NCI-H1436 treated with DMSO at 0.1 percent for 48 hours (cell line): ENCODE measurements at regions not wholly inside any gene's neighbourhood (a gene's known extent, or its start where the extent isn't known, plus 50 kb on each side); places are given as distances from the start of the nearest gene placed in this dataset.

ENCODE experiments used
- DNase-seq: peaks from one replicate; lab custom pipeline; 2025; lab: John Stamatoyannopoulos, UW

- DNase-seq = no peak
Observed at GRCh38 chr12:104858611-104859543, 99.2 kb downstream of the SLC41A2 start.

GRCh38 chr12:104856531-104856930, 101.6 kb downstream of the SLC41A2 start:
- no peak for DNase-seq

DNA sequence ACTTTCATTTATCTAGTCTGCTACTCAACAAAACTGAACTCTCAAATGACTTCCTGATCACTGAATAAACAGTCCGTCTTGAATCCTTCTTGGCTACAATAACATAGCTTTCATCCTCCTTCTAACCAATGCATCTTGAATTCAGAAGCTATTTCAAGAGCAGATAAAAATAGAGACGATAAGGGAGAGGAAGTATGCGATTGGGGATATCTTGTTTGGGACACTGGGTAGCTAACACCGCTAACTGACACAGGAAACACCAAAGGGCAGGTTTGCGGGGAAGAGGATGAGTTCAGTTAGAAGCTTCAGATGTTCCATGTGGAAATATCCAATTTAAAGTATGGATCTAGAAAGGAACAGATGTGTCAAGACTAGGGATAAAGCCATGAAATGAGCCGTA, 102.5 kb downstream of the SLC41A2 start:
- DNase-seq = no peak

DNA sequence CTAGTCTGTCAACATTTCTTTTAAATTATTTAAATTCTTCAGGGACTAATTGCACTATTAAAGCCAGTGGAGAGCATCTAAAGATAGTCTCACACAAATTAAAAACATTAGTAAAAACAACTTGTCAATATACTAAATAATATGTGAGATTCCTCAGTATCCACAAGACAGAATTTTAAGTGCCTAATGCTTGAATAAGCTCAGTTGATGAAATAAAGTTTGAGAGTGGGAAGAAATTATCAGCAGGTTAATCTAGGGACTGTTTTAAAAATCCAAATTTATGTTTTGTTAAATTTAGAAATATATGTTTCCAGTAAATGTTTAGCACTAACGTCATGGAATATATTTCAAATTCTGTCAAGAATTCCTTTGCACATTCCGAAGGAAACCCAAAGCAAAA, 105.2 kb downstream of the SLC41A2 start:
- no peak for DNase-seq

GRCh38 chr12:104852102-104852501, 106.0 kb downstream of the SLC41A2 start:
- no peak for DNase-seq

- DNase-seq = no peak
Observed at GRCh38 chr12:104850781-104851180, 107.3 kb downstream of the SLC41A2 start.

DNA sequence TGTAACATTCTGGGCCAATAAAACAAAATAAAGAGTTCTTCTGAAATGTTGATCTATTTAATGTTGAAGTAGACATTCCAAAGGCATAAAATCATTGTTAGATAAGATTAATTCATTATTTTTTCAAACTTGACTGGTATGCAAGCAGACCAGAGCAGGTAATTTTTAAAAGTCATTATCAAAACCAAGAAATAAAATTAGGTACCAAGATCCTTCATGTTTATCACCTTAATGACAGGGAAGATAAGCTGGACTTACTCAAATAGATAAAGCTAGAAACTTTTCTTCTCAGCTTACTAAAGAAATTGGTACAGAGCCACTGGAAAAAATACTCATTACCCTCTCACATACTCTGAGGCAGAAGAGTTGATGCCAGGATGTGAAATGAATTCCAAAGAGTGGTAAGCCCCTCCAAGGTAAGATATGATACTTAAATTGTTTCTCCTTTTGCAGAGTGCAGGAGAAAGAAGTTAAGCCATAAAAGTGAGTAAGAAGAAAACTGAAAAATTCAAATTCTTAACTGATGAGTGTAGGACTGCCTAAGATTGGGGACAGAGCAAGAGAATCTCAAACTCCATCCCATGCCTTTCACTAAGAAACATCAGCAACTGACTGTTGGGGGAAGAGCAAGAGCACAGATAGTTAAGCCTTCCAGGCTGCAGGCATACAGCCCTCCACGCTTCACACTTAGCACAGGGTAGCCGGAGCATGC, 111.9 kb downstream of the SLC41A2 start:
- no peak for DNase-seq

DNA sequence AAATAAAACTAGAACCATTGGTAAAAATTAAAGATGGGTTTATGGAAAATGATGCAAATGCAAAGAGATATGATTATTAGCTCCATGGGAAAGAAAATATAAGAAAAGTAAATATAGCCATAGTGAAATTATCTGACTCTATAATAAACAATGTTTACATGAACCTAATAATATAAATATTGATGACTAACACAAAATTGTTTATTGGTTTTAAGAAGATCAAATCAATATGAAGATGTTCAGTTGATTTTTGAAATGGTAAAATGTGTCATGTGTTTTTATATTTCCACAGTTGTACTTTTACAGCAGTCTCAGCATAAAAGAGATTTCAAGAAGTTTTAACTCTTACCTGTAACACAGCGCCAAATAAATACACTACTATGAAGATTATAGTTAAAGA, 114.0 kb downstream of the SLC41A2 start:
- DNase-seq = no peak

- no peak for DNase-seq
Observed at GRCh38 chr12:104840262-104840661, 117.8 kb downstream of the SLC41A2 start.

- no peak for DNase-seq
Observed at GRCh38 chr12:104835317-104835716, 122.8 kb downstream of the SLC41A2 start.

DNA sequence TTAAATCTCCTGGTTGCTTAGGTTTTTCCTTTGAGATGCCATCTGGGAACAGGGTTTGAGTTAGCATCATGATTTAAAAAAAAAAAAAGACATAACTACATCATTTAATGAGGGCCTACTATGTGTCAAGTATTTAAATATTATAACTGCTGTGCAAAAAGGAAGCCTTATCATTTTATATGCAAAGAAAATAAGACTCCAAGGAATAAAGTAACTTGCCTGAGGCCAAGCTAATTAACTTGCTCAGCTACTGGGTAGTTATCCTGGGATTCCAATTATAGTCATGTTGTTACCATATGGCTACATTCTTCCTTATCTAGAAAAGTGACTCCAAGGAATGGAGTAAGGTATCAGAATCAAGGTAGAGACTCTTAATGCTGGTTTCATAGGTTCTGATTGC, 123.5 kb downstream of the SLC41A2 start:
- no peak for DNase-seq

DNA sequence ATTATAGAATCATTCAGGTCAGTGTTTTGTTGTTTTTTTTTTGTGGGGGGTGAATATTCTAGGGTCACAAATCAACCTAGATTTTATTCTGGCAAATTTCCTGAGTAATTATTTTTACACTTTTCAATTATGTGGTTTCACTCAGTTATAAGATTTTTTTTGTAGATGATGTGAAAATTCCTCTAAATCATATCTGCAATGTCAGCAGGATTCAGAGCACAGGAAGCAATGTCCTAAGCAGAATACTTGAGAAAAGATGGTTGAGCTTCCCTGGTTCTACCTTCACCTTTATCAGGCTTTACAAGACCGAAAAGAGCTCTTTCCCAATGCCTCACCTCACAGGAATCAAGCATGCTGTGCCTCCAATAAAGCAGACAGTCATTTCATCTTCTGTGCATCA, 124.3 kb downstream of the SLC41A2 start:
- no peak for DNase-seq

DNA sequence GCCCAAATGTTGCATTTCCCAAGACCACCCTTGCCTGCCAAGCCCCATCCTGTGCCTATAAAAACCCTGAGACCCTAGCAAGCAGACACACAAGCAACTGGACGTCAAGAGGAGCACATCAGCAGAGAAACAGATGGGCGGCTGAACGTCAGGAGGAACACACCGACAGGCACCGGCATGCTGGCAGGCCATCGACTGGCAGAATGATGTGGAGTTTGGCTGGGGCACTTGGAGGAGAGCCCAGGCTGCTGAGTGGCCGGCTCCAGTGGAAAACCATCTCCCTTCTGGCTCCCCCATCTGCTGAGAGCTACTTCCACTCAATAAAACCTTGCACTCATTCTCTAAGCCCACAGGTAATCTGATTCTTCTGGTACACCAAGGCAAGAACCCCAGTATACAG, 130.1 kb downstream of the SLC41A2 start:
- DNase-seq = no peak

- DNase-seq = no peak
Observed at GRCh38 chr12:104827587-104827986, 130.5 kb downstream of the SLC41A2 start.

GRCh38 chr12:104825408-104825807, 132.7 kb downstream of the SLC41A2 start:
- DNase-seq = no peak

- no peak for DNase-seq
Observed at GRCh38 chr12:104823985-104824461, 134.1 kb downstream of the SLC41A2 start.

- no peak for DNase-seq
Observed at GRCh38 chr12:104822941-104823340, 135.1 kb downstream of the SLC41A2 start.

- no peak for DNase-seq
Observed at GRCh38 chr12:104816845-104817503, 141.1 kb downstream of the SLC41A2 start.

DNA sequence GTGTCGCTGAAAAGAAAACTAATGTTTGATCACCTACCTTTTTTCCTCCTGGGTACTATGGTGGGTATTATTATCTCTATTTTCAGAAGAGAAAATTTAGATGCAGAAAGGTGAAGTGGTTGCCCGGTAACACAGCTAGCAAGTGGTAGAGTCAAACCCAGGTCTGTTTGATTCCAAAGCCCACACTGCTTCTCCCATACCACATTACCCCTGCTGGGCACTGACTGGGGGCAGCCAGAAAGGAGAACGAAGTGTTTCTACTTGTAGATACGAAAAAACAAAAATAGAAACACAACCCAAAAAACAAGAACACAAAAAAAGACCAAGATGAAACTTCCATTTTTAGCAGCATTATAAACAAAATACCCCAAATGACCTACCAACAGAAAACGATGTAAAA, 142.2 kb downstream of the SLC41A2 start:
- DNase-seq = no peak

DNA sequence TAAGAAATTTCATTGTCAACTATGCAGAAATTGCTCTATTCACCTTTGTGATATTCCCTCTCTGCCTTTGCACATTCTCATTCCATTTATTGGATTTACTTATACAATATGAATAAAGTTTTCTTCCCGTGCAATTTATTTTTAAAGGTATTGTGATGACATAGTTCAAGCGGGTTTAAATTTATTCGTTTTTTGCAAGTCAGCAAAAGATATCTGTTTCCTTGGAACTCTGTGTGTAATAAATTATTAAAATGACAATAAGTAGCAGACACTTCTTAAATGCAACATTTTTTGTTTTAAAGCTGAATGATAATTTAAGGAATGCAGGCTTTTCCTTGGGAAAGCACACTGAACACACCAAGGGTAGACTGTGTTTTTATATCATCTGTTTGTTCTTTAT, 143.1 kb downstream of the SLC41A2 start:
- no peak for DNase-seq
